GM19238 (cell line): ENCODE measurements at regions not wholly inside any gene's neighbourhood (a gene's known extent, or its start where the extent isn't known, plus 50 kb on each side); places are given as distances from the start of the nearest gene placed in this dataset.

ENCODE experiments used
- DNase-seq: peaks from one replicate; pipeline ENCODE4 v3.0.0; 2011; ENCODE audit warnings: low spot score; ENCODE audit not compliant: insufficient read length

DNA sequence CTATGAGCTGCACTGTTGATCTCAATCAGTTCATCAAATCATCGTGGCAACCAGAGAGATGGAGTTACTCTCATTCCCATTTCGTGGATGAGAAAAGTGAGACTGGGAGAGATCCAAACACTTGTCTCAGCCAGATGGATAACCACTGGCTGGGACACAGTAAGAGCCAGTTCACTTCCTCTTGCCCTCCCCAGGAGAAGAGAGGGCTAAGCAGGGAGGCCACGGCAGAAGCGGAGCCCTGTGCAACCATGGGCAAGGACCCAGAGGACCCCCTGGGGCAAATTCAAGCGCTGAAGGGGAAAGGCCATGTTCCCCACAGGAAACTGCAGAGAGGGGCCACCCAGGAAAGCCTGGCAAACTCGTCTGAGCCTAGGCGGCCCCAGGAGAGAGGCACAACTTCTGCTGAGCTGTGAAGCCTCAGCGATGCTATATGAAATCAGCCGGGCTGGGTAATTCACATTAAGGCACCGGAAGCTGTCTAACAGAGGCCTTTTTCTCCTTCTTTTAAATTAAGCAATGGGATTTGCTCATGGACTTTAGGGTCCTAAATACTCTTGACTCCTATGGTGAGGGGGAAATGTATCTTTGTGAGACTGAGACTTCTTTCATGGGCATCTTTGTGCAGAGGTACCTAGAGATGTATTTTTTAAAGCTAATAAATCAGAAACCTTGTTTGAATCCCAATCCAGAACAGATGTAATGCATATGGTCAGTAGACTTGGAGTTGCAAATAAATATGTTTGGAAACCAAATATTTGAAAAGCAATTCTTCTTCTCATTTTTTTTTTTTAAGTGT is 137.1 kb upstream of the SMIM23 start:
- no peak for DNase-seq

- no peak for DNase-seq
Measured at GRCh38 chr5:171649075-171649401, 136.6 kb upstream of the SMIM23 start.

DNA sequence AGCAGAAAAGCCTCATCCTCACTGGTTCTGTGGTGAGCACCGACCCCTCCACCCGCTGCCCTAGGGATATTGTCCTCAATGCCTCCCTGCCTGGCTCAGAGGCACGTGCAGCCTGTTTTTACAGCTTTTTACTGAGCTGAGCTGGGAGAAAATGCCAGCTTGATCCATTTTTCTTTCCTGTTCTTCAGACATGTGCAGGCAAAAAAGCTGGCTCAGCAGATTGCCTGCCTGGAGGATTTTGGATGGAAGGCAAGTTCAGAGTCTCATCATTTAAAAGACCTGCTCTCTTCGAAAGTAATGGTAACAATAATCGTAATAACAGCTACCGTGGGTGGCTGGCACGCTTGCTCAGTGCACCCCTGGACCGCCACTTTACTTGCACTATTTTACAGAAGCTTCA is 135.0 kb upstream of the SMIM23 start:
- DNase-seq: no peak

- no peak for DNase-seq
Measured at GRCh38 chr5:171651102-171651501, 134.5 kb upstream of the SMIM23 start.

DNA sequence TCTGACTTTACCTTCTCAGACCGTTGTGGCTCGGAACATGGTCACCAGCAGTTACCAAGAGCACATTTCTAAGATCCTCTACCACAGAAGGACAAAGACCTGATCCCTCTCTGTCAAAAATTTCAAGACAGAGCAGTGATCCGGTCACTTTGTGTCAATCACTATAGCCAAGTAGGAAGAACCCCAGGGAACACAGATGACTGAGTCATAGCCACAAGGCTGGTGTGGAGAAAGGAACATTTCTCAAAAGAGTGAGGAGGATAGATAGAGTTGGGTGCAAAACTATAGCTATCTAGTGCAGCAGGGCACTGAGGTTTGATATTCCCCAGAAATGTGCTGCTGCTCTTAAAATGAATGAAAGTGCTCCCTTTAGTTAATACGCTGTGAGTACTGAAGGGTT is 130.7 kb upstream of the SMIM23 start:
- no peak for DNase-seq

DNA sequence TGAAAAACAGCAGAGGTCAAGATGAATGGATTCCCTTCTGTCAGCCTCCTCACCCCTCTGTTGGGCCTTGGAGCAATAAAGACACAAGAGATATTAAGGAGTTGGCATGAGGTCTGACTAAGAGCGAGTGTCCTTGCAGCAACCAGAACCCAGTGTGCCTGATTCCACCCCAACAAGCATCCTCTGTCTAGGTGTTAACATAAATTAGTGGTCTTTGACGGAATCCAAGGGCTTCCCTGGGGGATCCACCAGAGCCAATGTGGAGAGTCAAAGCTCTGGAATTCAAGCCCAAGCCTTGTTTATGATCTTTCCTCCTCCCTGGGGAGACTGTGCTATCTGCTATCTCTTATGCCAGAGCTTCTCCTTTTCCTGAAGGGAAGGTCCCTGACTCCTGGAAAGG is 128.1 kb upstream of the SMIM23 start:
- no peak for DNase-seq

DNA sequence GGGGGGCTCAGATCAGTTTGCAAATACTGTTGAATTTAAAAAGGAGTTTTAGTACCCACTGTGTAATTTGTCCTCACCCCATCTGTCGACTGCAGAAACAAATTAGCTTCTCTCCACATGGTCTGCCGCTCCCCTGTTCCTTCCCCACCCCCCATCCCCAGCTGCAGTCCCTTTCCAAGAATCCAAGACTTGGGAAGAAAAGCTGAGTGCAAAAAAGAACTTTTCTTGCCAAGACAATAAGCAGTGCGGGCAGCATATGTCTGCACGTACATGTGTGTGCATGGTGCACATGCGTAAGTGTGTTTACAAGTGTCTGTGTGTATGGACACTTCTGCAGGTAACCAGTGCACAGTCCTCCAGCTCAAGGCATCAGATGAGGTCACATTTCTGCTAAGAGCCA is 125.7 kb upstream of the SMIM23 start:
- DNase-seq: no peak

DNA sequence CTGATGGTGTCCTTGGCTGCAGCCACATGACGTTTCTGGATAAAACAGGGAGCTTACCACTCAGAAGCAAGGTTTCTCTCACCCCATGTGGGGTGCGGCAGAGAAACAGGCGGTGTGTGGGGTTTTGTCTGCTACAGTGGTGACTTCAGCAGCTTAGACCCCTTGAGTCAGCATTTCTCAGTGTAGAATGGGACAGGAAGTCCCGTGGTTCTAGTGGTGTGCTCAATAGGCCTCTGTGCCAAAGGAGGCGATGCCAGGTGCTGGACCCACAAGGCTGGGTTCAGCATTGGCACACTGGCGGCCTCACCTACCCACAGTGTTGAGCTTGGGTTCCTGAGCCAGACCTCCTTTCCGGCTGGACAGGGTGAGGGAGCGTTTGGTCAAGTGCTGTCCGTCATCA is 125.2 kb upstream of the SMIM23 start:
- no peak for DNase-seq

DNA sequence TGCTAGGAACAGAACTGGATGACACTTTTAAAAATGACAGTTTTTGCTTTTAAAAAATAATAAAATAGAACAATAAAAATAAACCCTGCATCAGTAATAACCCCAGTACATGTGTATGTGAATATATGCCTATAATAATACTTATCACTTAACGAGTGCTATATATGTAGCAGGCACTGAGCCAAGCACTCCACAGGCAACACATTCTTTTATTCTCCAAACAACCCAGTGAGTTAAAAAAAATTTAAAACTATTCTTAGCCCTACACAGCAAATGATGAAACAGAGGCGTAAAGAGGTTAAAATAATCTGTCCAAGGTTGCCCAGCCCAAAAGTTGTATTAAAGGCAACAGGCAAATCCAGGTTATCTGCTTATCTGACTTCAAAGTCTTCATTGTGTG is 124.5 kb upstream of the SMIM23 start:
- DNase-seq: no peak

DNA sequence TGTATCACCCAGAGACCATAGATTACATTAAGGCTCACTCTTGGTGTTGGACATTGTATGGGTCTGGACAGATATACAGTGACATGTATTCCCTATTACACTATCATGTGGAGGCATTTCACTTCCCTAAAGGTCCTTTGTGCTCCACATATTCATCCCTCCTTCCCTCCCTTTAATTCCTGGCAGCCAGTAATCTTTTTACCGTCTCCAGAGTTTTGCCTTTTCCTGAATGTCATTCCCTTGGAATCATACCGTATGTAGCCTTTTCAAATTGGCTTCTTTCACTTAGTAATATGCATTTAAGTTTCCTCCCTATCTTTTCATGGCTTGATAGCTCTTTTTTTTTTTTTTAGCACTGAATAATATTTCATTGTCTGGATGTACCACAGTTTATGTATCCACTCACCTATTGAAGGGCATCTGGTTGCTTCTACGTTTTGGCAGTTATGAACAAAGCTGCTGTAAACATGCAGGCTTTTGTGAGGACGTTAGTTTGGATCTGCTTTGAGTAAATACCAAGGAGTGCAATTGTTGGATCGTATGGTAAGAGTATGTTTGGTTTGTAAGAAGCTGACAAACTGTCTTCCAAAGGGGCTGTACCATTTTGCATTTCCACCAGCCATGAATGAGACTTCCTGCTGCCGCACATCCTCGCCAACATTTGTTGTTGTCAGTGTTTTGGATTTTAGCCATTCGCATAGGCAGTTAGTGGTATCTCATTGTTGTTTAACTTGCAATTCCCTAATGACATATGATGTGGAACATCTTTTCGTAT is 122.1 kb upstream of the SMIM23 start:
- no peak for DNase-seq

GRCh38 chr5:171664489-171664888 is 121.1 kb upstream of the SMIM23 start:
- no peak for DNase-seq

DNA sequence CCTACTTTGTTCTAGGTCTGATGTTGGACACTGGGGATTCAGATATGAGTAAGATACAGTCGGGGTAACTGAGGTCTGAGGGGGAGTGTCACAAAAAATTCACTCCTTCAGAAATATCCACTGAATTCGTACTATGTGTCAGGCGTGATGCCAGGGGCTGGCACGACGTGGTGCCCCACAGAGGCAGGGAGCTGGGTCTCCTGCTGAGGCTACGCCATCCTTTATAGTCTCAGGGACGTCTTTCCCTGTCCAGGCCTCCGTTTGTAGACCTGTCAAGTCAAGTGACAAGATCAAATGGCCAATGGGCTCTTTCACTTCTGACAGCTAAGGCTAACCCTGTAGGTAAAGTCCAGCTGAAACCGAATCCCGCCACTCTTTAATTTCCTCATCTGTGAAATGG is 118.8 kb upstream of the SMIM23 start:
- DNase-seq: no peak

DNA sequence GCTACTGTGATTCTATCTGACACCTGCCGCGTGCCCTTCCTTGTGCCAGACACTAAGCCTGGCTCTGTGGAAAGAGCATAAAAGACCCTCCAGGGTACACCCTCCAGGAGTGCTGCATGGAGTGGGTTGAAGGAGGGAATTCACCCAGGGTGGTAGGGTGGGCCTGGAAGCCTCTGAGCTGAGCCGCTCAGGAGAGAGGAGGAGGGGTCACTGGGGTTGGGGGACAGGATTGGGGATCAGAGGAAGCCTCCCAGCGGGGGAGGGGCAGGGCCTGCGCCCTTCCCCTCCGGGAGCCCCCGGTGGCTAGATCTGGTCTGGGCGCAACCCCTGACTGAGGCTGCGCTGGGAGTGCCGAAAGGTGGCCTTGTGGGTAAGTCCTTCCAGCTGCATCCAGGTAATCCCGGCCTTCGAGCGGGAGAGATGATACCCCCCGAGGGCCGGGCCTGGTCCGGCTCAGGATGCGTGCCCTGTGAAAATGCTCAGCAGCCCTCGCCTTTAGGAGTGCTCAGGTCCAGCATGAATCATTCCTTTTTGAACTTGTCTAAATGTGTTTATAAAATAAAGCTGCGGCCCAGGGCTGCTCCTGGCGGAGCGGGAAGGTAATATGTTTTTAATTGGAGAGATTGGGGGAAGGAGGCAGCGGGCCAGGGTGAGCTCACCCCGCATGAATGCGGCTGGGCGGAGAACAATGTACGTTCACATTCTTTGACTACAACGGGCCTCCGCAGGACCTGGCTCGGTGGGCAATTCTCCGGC is 118.1 kb upstream of the SMIM23 start:
- DNase-seq: no peak

DNA sequence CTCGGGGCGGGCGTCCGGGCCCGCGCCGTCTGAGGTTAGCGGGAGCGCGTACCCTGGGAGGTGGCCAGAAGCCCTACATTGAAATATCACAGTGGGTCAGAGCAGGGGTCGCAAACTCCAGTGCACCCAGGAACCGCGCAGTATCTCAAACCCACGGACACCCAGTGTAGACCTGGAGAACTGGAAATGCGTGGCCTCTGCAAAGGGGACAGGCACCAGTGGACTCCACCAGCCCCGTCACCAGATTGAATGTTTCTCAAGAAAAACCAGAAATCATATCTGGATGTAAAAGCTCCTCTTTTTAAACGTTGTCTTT is 117.6 kb upstream of the SMIM23 start:
- DNase-seq: no peak

- DNase-seq: no peak
Measured at GRCh38 chr5:171669571-171669970, 116.0 kb upstream of the SMIM23 start.

DNA sequence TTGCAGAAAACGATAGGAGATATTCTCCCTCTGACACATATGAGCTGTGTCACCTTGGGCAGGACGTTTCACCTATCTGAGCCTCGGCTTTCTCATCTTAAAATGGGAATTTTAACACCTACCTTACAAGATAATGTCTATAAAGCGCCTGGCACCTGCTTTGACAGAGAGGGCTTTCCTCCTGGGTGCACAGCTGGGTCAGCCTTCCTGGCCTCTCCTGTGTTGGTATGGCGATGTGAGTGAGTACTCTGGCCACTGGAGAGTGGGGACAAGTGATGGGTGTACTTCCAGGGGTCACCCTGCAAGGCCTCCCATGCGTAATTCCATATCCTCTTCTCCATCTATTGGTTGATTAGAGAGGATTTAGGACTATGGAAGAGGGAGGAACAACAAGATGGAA is 113.1 kb upstream of the SMIM23 start:
- DNase-seq: no peak

DNA sequence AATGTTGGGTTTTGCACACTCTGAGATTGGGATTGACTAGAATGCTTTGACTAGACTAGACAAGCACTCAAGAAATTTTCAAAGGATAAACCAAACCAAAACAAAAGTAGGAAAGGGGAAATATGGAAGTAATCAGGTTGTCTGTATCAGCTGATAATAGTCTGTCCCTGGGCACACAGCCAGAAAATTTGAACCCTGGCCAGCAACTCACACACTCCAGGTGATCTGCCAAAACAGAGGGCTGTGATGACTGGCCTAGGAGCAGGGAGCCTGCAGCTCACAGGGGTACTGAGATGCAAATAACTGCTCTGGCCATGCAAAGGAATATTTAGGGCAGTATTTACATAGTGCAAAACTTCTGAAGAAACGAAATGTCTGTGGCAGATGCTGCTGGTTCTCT is 112.3 kb upstream of the SMIM23 start:
- no peak for DNase-seq

DNA sequence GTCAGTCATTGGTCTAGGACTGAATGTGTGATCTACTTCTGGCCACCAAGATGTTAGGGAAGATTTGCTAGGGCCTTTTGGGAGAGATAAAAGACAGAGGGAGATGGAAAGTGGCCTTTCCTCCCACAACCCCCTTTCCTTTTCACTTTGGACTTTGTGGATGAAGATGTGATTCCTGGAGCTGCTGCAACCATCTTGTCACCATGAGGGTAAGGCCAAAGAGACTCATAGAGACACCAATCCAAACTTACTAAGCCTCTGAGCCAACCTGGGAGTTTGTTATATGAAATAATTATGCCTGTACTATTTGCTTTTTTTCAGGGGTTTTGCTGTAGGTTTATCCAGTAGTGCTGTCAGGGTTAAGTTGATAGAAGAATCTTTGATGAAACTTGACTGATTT is 111.8 kb upstream of the SMIM23 start:
- DNase-seq: no peak

DNA sequence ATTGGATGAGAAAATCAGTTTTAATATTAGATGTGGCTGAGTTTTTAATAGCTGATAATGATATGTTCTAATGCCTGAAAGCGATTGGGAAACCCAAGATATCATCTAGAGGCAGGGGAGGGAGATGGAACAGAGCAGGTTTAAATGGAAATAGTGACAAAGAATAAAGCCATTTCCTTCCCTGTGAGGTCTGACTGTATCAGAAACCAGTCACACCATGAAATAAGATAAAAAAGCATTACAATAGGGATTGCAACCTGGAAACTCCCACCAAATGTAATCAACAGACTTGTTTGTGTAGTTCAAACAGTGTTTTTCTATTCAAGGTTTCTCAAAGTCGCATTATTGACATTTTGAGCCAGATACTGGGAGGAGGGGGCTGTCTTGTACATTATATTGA is 110.1 kb upstream of the SMIM23 start:
- no peak for DNase-seq

GRCh38 chr5:171676286-171676944 is 109.2 kb upstream of the SMIM23 start:
- DNase-seq: no peak

GRCh38 chr5:171678646-171679045 is 107.0 kb upstream of the SMIM23 start:
- DNase-seq: no peak

DNA sequence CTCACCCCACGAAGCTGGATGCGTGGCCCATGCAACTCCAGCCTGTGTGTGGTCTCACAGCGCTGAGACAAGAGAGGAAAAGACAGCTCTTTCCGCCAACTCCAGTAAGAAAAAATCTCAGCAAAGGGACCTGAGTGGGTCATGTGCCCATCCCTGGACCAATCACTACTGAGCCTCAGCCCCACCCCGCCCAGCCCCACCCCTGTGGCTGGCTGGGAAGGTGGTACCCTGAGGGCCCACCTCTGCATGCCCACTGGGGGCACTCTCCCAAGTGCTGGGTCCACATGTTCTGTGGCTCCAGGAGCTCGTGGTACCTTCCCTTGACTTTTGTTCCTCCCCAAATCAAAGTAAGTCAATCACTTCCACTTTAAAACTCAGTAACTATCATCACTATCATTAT is 105.1 kb upstream of the SMIM23 start:
- no peak for DNase-seq
